ENCODE measurements at regions not wholly inside any gene's neighbourhood (a gene's known extent, or its start where the extent isn't known, plus 50 kb on each side); places are given as distances from the start of the nearest gene placed in this dataset.

GRCh38 chr4:181213551-181213950 lies 1029.7 kb upstream of the TENM3 start:
- H3K9me3 ChIP-seq, result no peaks in the 10 kb centered on the region
- no peaks in the 10 kb centered on the region for H3K36me3 ChIP-seq
- WGBS, 5 donors, result 52 to 63% (median 58%) methylated on average over 2 of the region's 2 CpGs
- H3K27me3 ChIP-seq (replicated peaks in 1 of 7), result no peaks in the 10 kb centered on the region
- TF ChIP-seq POLR2A (IDR thresholded peaks at IDR 0.05) (no peak), POLR2AphosphoS5 (IDR thresholded peaks at IDR 0.05) (no peak), CTCF (IDR thresholded peaks at IDR 0.05 in 8 of 11, conservative IDR thresholded peaks at IDR 0.05 in 3 of 11) (no peak)
- DNase-seq, result no peak
- H3K27ac ChIP-seq, result no peak overlapping the region
- intact Hi-C loops (cut with DNase I; ENCODE audit: low total_unique reads), result no loop called here
- no peaks in the 10 kb centered on the region for H3K4me1 ChIP-seq
- no peak overlapping the region for H3K4me3 ChIP-seq

DNA sequence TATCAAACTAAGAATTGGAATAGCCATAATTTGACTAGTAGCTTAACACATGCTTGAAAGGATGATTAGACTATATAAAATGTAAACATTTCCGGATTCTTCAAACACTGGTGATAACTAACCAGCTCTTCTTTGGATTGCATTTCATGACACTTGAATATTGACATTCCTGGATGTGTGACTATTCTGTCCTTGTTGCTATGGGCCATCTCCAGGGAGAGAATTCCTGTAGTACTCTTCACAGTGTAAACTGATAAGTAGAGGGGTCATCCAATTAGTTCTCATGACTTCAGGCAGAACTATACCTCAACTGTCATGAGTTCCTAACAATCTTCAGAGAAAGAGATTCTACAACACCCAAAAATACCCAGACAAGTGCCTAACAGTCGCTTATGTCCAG lies 1026.7 kb upstream of the TENM3 start:
- TF ChIP-seq POLR2AphosphoS5 (IDR thresholded peaks at IDR 0.05) (no peak), CTCF (IDR thresholded peaks at IDR 0.05 in 8 of 11, conservative IDR thresholded peaks at IDR 0.05 in 3 of 11) (no peak), POLR2A (IDR thresholded peaks at IDR 0.05) (no peak)
- Histone ChIP-seq H3K9me3 (no peaks in the 10 kb centered on the region), H3K4me3 (no peak overlapping the region), H3K27ac (no peak overlapping the region), H3K36me3 (no peaks in the 10 kb centered on the region), H3K4me1 (no peaks in the 10 kb centered on the region), H3K27me3 (replicated peaks in 1 of 7) (no peaks in the 10 kb centered on the region)
- WGBS, 5 donors, result 77 to 86% (median 79%) methylated on average over 2 of the region's 2 CpGs
- no peak for DNase-seq
- intact Hi-C loops (cut with DNase I; ENCODE audit: low total_unique reads), result no loop called here

DNA sequence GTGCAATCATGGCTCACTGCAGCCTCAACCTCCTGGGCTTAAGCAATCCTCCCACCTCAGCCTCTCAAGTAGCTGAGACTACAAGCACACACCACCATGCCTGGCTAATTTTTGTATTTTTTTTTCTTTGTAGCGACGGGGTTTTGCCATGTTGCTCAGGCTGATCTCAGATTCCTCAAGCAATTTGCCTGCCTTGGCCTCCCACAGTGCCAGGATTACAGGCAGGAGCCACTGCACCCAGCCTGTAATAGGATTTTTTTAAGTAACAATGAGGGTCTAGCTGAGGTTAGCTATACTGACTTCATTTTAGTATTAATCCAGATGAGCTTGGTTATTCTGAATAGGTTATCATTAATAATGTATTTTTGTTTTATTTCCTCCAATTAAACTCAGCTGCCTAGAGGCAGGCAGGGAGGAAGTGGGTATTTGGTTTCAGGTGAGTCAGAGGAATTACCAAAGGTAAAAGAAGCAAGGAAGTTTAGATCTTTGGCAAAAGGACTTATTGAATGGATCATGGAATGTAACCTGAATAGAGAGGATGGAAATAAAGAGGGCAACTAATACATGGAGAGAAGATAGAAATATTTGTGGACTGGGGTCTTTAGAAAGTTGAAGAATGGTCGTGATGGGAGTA lies 1023.3 kb upstream of the TENM3 start:
- Histone ChIP-seq H3K4me3 (no peak overlapping the region), H3K4me1 (no peaks in the 10 kb centered on the region), H3K27me3 (replicated peaks in 1 of 7) (no peaks in the 10 kb centered on the region), H3K9me3 (no peaks in the 10 kb centered on the region), H3K27ac (no peak overlapping the region), H3K36me3 (no peaks in the 10 kb centered on the region)
- DNase-seq, result no peak
- intact Hi-C loops (cut with DNase I; ENCODE audit: low total_unique reads), result no loop called here
- 74 to 83% (median 83%) methylated on average over 3 of the region's 3 CpGs for WGBS, 5 donors
- no peak for TF ChIP-seq POLR2A (IDR thresholded peaks at IDR 0.05)
- TF ChIP-seq POLR2AphosphoS5 (IDR thresholded peaks at IDR 0.05), result no peak
- no peak for TF ChIP-seq CTCF (IDR thresholded peaks at IDR 0.05 in 8 of 11, conservative IDR thresholded peaks at IDR 0.05 in 3 of 11)

- Histone ChIP-seq H3K4me1 (no peaks in the 10 kb centered on the region), H3K27me3 (replicated peaks in 1 of 7) (no peaks in the 10 kb centered on the region), H3K36me3 (no peaks in the 10 kb centered on the region), H3K27ac (no peak overlapping the region), H3K9me3 (no peaks in the 10 kb centered on the region), H3K4me3 (no peak overlapping the region)
- TF ChIP-seq CTCF (IDR thresholded peaks at IDR 0.05 in 8 of 11, conservative IDR thresholded peaks at IDR 0.05 in 3 of 11) (no peak), POLR2A (IDR thresholded peaks at IDR 0.05) (no peak), POLR2AphosphoS5 (IDR thresholded peaks at IDR 0.05) (no peak)
- no peak for DNase-seq
- intact Hi-C loops (cut with DNase I; ENCODE audit: low total_unique reads), result no loop called here
- WGBS, 5 donors, result 80 to 88% (median 83%) methylated on average over 4 of the region's 4 CpGs
These were observed 1018.4 kb upstream of the TENM3 start for GRCh38 chr4:181224852-181225251.
